SK-N-SH (cell line): ENCODE measurements at regions not wholly inside any gene's neighbourhood (a gene's known extent, or its start where the extent isn't known, plus 50 kb on each side); places are given as distances from the start of the nearest gene placed in this dataset.

Source experiments
- CTCF ChIA-PET: fragments of 300-600, 350-600 bp; formaldehyde crosslinking; extraction: SDS; loops from one replicate; lab custom pipeline; 2021; lab: Yijun Ruan, JAX
- POLR2A ChIA-PET: fragments of 350-600 bp; sonication (Branson Sonifier 250); formaldehyde crosslinking; extraction: SDS; loops from one replicate; lab custom pipeline; 2020; ENCODE audit warnings: antibody characterized with exemption, inconsistent platforms; lab: Yijun Ruan, JAX
- DNase-seq: peaks from one replicate; pipeline ENCODE4 v3.0.0; 2012
- H2AFZ ChIP-seq: fragments of 200-600 bp; sonication (generic); 2 replicates; pipeline ENCODE4 v1.8.1; 2016; ENCODE audit warnings: antibody characterized with exemption, mild to moderate bottlenecking, low read depth
- H3F3A ChIP-seq: fragments of 200-600 bp; sonication (generic); replicated peaks from 2 replicates; pipeline ENCODE3; 2016; ENCODE audit warnings: antibody characterized with exemption, mild to moderate bottlenecking; ENCODE audit not compliant: insufficient read depth
- H3K27ac ChIP-seq, 2 experiments: fragments of 200-500 bp in 1 of 2; fragments of 200-600 bp in 1 of 2; sonication (Bioruptor generic) in 1 of 2; sonication (generic), shearing (Covaris generic) in 1 of 2; 2 replicates each; pipeline versions ENCODE4 v1.5.1 to v1.6.1; 2014 to 2016; ENCODE audit warnings: low read depth in 2 of 2, inconsistent platforms in 1 of 2, low read length in 1 of 2, mild to moderate bottlenecking in 1 of 2, mixed read lengths in 1 of 2
- H3K27me3 ChIP-seq: fragments of 200-600 bp; sonication (generic), shearing (Covaris generic); 2 replicates; pipeline ENCODE4 v1.6.1; 2016; ENCODE audit warnings: mixed run types; ENCODE audit not compliant: insufficient read depth
- H3K36me3 ChIP-seq, 2 experiments: fragments of 200-500 bp in 1 of 2; fragments of 200-600 bp in 1 of 2; sonication (Bioruptor generic) in 1 of 2; sonication (generic) in 1 of 2; replicated peaks in 1 of 2; 2 replicates each; pipeline versions ENCODE3 to v1.5.1; 2014 to 2016; ENCODE audit warnings: low read length in 1 of 2, mild to moderate bottlenecking in 1 of 2; ENCODE audit not compliant: insufficient read depth in 2 of 2, control insufficient read depth in 1 of 2
- H3K4me1 ChIP-seq, 2 experiments: fragments of 200-500 bp in 1 of 2; fragments of 200-600 bp in 1 of 2; sonication (Bioruptor generic) in 1 of 2; sonication (generic), shearing (Covaris generic) in 1 of 2; 2 replicates each; pipeline versions ENCODE4 v1.5.1 to v1.6.1; 2014 to 2016; ENCODE audit warnings: low read depth in 1 of 2, low read length in 1 of 2, mixed run types in 1 of 2; ENCODE audit not compliant: insufficient read depth in 2 of 2, control insufficient read depth in 1 of 2
- H3K4me2 ChIP-seq: fragments of 200-600 bp; sonication (generic), shearing (Covaris generic); 2 replicates; pipeline ENCODE4 v1.6.1; 2017; ENCODE audit warnings: mixed run types
- H3K4me3 ChIP-seq, 2 experiments: fragments of 200-500 bp in 1 of 2; fragments of 200-600 bp in 1 of 2; sonication (Bioruptor generic) in 1 of 2; sonication (generic), shearing (Covaris generic) in 1 of 2; 2 replicates each; pipeline versions ENCODE4 v1.5.1 to v1.8.1; 2014 to 2016; ENCODE audit warnings: low read depth in 2 of 2, inconsistent platforms in 1 of 2, low read length in 1 of 2, mild to moderate bottlenecking in 1 of 2, mixed read lengths in 1 of 2, moderate library complexity in 1 of 2
- H3K79me2 ChIP-seq: fragments of 200-600 bp; sonication (generic); 2 replicates; pipeline ENCODE4 v1.8.1; 2017; ENCODE audit warnings: mild to moderate bottlenecking; ENCODE audit not compliant: insufficient read depth
- H3K9ac ChIP-seq: fragments of 200-600 bp; sonication (generic); 2 replicates; pipeline ENCODE4 v1.6.1; 2017; ENCODE audit warnings: mixed run types
- H3K9me2 ChIP-seq: fragments of 200-600 bp; sonication (generic); 2 replicates; pipeline ENCODE4 v1.6.1; 2017; ENCODE audit warnings: mixed run types
- H3K9me3 ChIP-seq: fragments of 200-600 bp; sonication (generic); 2 replicates; pipeline ENCODE4 v1.6.1; 2017; ENCODE audit warnings: mixed run types, mild to moderate bottlenecking, moderate library complexity
- H4K20me1 ChIP-seq: fragments of 200-600 bp; sonication (generic); 2 replicates; pipeline ENCODE4 v1.6.1; 2017; ENCODE audit warnings: mild to moderate bottlenecking, mixed run types; ENCODE audit not compliant: insufficient read depth
- CHD2 ChIP-seq: fragments of 150-350 bp; IDR thresholded peaks from 2 replicates; pipeline ENCODE4 v1.6.1; 2018; ENCODE audit warnings: low read length; ENCODE audit not compliant: partially characterized antibody
- EZH2phosphoT487 ChIP-seq: fragments of 200-600 bp; sonication (generic); IDR thresholded peaks from 2 replicates; pipeline ENCODE4 v1.6.1; 2017; ENCODE audit warnings: low read depth, mixed run types, mild to moderate bottlenecking, antibody characterized with exemption, moderate library complexity, borderline replicate concordance
- FOXM1 ChIP-seq: IDR thresholded peaks from 2 replicates; pipeline ENCODE4 v1.4.0; 2012; ENCODE audit warnings: low read depth, mild to moderate bottlenecking
- GATA2 ChIP-seq: sonication (generic); formaldehyde crosslinking; IDR thresholded peaks from 2 replicates; pipeline ENCODE4 v1.5.0; 2020; ENCODE audit warnings: mild to moderate bottlenecking, missing genetic modification reagents
- JUND ChIP-seq: IDR thresholded peaks from 2 replicates; pipeline ENCODE4 v1.4.0; 2012
- NFIC ChIP-seq: IDR thresholded peaks from 2 replicates; pipeline ENCODE4 v1.4.0; 2012; ENCODE audit warnings: borderline replicate concordance
- POLR2AphosphoS5 ChIP-seq: IDR thresholded peaks from 2 replicates; pipeline ENCODE4 v1.6.1; 2012; ENCODE audit warnings: low read depth, low read length
- SIN3A ChIP-seq: IDR thresholded peaks from 2 replicates; pipeline ENCODE4 v1.6.1; 2012; ENCODE audit warnings: low read depth, mild to moderate bottlenecking, low read length, moderate library complexity, borderline replicate concordance
- TEAD4 ChIP-seq: IDR thresholded peaks from 2 replicates; pipeline ENCODE4 v1.4.0; 2012; ENCODE audit warnings: mild to moderate bottlenecking, borderline replicate concordance; ENCODE audit not compliant: insufficient read depth
- WGBS: methylation state at CpG from one replicate; pipeline ENCODE4 v1.1.6; 2017; ENCODE audit warnings: low lambda C conversion rate; 5-methylcytosine and 5-hydroxymethylcytosine counted together
- TF ChIP-seq, protein P1 (sequence below): fragments of 150-350 bp; IDR thresholded peaks from 2 replicates; pipeline ENCODE4 v1.6.1; 2017; ENCODE audit warnings: antibody characterized with exemption, low read length, low read depth, borderline replicate concordance
- TF ChIP-seq, protein P2 (sequence below): fragments of 150-350 bp; IDR thresholded peaks from 2 replicates; pipeline ENCODE4 v1.6.1; 2016; ENCODE audit warnings: mild to moderate bottlenecking, low read depth, low read length
- TF ChIP-seq, protein P3 (sequence below): IDR thresholded peaks from 2 replicates; pipeline ENCODE4 v1.4.0; 2012; ENCODE audit warnings: low read depth, borderline replicate concordance
- TF ChIP-seq, protein P4 (sequence below): IDR thresholded peaks from 2 replicates; pipeline ENCODE4 v1.6.1; 2012; ENCODE audit warnings: mild to moderate bottlenecking, low read depth, low read length, moderate library complexity

DNA sequence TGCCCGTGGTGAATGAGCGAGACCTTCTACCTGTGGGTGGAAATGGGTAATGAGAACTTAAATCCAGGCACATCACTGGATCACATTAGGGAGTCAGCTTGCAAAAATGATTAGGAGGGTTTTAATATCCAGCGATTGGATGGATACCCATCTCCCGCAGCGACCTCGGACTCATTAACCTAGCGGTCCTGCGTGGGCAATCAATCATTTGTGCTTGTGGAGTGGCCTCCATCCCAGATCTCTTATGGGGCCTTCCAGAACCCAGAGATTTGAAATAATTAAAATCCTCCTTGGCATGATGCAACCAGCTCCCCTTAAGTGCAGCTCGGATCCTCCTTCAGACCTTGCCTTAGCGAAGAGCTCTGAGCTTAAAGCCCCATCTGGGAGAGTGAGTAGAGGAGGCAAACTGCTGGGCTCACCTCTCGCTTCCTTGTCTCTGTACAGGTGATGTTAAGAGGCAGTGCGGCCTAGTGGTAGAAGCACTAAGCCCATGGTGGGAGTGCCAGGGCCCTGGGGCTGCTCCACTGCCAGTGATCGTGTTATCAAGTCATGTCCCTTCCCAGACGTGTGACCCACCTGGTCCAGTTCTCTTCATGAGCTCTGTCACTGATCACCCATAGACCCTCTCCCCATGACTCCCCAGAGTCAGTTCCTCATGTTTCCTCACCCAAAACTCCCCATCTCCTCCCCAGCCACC is 285.2 kb upstream of the TLE3 start:
- Histone ChIP-seq H3K9ac (no peak overlapping the region), H3K4me1 (peaks cover 7 to 61% of the 10 kb centered on the region in 2 experiments; a peak in 3 of 4 replicates), H3K36me3 (no peaks in the 10 kb centered on the region), H3K27ac (no peak overlapping the region), H3K79me2 (no peaks in the 10 kb centered on the region), H3K27me3 (no peaks in the 10 kb centered on the region), H2AFZ (no peak overlapping the region), H3F3A (no peaks in the 10 kb centered on the region), H3K4me2 (no peak overlapping the region), H3K9me2 (no peaks in the 10 kb centered on the region), H4K20me1 (no peaks in the 10 kb centered on the region), H3K4me3 (no peak overlapping the region), H3K9me3 (no peaks in the 10 kb centered on the region)
- 87% methylated on average over 11 of the region's 14 CpGs for WGBS
- ChIA-PET CTCF (interaction anchor here (0.9 to 2.9 kb wide), 5 partner anchors 74 to 654 kb away, joined by 3 to 9 read pairs (median 4); no protein-coding TSS in a partner anchor), POLR2A (no interaction called here)
- DNase-seq: no peak
- no peak for TF ChIP-seq FOXM1
- TF ChIP-seq, protein P1, sequence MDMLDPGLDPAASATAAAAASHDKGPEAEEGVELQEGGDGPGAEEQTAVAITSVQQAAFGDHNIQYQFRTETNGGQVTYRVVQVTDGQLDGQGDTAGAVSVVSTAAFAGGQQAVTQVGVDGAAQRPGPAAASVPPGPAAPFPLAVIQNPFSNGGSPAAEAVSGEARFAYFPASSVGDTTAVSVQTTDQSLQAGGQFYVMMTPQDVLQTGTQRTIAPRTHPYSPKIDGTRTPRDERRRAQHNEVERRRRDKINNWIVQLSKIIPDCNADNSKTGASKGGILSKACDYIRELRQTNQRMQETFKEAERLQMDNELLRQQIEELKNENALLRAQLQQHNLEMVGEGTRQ: no peak
- no peak for TF ChIP-seq EZH2phosphoT487
- TF ChIP-seq, protein P2, sequence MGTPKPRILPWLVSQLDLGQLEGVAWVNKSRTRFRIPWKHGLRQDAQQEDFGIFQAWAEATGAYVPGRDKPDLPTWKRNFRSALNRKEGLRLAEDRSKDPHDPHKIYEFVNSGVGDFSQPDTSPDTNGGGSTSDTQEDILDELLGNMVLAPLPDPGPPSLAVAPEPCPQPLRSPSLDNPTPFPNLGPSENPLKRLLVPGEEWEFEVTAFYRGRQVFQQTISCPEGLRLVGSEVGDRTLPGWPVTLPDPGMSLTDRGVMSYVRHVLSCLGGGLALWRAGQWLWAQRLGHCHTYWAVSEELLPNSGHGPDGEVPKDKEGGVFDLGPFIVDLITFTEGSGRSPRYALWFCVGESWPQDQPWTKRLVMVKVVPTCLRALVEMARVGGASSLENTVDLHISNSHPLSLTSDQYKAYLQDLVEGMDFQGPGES: no peak
- TF ChIP-seq SIN3A: no peak
- TF ChIP-seq NFIC: no peak
- no peak for TF ChIP-seq JUND
- TF ChIP-seq GATA2 (CRISPR knock-in tag): no peak
- TF ChIP-seq CHD2: no peak

DNA sequence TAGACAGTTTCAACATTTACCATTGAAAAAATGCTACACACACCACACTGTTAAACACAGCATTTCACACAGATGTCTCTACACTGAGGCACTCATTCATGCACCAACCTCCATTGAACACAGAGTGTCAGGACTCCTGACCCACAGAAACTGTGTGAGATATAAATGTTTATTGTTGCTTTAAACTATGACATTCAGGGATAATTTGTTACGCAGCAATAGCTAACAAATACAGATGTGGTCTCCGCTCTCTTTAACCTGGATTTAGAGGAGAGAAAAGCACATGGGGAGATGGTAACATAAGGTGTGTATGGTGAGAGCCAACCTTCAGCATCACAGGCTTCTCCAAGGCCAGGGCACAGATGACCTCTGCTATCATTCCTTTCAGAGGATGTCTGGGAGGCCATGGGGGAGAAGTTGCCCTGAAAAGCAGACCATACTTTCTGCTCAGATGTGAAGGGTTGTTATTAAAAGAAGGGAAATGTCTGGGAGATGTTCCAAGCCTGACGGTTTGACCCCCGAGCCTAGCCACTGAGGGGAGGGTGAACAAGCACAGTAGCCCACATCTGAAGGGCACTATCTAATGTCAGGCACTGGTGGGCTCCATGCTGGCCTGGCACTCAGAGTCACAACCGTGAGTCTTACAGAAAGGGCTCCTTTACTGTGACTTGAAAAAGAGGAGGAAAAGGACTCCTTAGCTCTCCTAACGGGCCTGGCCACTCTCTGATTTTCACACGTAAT is 284.5 kb upstream of the TLE3 start:
- 80% methylated on average over 7 of the region's 7 CpGs for WGBS
- Histone ChIP-seq H3K4me3 (no peak overlapping the region; a peak in 1 of 4 replicates), H3K9me3 (no peaks in the 10 kb centered on the region), H3F3A (no peaks in the 10 kb centered on the region), H3K9ac (no peak overlapping the region), H3K4me2 (no peak overlapping the region), H3K36me3 (no peaks in the 10 kb centered on the region), H4K20me1 (no peaks in the 10 kb centered on the region), H3K4me1 (peaks cover 9 to 61% of the 10 kb centered on the region in 2 experiments; a peak in 3 of 4 replicates), H3K27me3 (no peaks in the 10 kb centered on the region), H3K27ac (no peak overlapping the region; a peak in 1 of 4 replicates), H3K9me2 (no peaks in the 10 kb centered on the region), H3K79me2 (no peaks in the 10 kb centered on the region), H2AFZ (no peak overlapping the region)
- CTCF ChIA-PET: interaction anchor here (0.7 to 2.5 kb wide), 4 partner anchors 75 to 227 kb away, joined by 3 to 8 read pairs (median 4); no protein-coding TSS in a partner anchor
- no peak for DNase-seq
- no peak for TF ChIP-seq JUND
- TF ChIP-seq, protein P3, sequence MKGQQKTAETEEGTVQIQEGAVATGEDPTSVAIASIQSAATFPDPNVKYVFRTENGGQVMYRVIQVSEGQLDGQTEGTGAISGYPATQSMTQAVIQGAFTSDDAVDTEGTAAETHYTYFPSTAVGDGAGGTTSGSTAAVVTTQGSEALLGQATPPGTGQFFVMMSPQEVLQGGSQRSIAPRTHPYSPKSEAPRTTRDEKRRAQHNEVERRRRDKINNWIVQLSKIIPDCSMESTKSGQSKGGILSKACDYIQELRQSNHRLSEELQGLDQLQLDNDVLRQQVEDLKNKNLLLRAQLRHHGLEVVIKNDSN: no peak
- no peak for TF ChIP-seq SIN3A
- TF ChIP-seq, protein P4, sequence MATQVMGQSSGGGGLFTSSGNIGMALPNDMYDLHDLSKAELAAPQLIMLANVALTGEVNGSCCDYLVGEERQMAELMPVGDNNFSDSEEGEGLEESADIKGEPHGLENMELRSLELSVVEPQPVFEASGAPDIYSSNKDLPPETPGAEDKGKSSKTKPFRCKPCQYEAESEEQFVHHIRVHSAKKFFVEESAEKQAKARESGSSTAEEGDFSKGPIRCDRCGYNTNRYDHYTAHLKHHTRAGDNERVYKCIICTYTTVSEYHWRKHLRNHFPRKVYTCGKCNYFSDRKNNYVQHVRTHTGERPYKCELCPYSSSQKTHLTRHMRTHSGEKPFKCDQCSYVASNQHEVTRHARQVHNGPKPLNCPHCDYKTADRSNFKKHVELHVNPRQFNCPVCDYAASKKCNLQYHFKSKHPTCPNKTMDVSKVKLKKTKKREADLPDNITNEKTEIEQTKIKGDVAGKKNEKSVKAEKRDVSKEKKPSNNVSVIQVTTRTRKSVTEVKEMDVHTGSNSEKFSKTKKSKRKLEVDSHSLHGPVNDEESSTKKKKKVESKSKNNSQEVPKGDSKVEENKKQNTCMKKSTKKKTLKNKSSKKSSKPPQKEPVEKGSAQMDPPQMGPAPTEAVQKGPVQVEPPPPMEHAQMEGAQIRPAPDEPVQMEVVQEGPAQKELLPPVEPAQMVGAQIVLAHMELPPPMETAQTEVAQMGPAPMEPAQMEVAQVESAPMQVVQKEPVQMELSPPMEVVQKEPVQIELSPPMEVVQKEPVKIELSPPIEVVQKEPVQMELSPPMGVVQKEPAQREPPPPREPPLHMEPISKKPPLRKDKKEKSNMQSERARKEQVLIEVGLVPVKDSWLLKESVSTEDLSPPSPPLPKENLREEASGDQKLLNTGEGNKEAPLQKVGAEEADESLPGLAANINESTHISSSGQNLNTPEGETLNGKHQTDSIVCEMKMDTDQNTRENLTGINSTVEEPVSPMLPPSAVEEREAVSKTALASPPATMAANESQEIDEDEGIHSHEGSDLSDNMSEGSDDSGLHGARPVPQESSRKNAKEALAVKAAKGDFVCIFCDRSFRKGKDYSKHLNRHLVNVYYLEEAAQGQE: no peak
- no peak for TF ChIP-seq TEAD4
- no peak for TF ChIP-seq POLR2AphosphoS5
- POLR2A ChIA-PET: no interaction called here
